HG02759 (cell line): ENCODE measurements at regions not wholly inside any gene's neighbourhood (a gene's known extent, or its start where the extent isn't known, plus 50 kb on each side); places are given as distances from the start of the nearest gene placed in this dataset.
"Not testable (repeated sequence)": the region's sequence is repeated elsewhere in the genome, so short reads cannot be mapped to it uniquely, and the experiment has no call there.

Source experiments
- ATAC-seq: cut with Tn5 transposase; IDR thresholded peaks from one replicate; pipeline ENCODE4 v1.9.1; 2021; ENCODE audit warnings: mild to moderate bottlenecking, moderate library complexity; ENCODE audit not compliant: unreplicated experiment

- ATAC-seq, result peak; percentile 77
Observed at GRCh38 chr6:153301602-153302001, 170.5 kb upstream of the RGS17 start.

GRCh38 chr6:153282456-153282855 lies 151.4 kb upstream of the RGS17 start:
- ATAC-seq, result not testable (repeated sequence)

- no peak for ATAC-seq
Observed at GRCh38 chr6:153275997-153276396, 144.9 kb upstream of the RGS17 start.

GRCh38 chr6:153272201-153272980 lies 141.3 kb upstream of the RGS17 start:
- no peak for ATAC-seq

GRCh38 chr6:153263489-153263888 lies 132.4 kb upstream of the RGS17 start:
- ATAC-seq, result no peak

GRCh38 chr6:153251326-153251725 lies 120.2 kb upstream of the RGS17 start:
- ATAC-seq, result no peak

- ATAC-seq, result no peak
Observed at GRCh38 chr6:153237670-153238069, 106.6 kb upstream of the RGS17 start.

- ATAC-seq, result peak; percentile 73
Observed at GRCh38 chr6:153231048-153231646, 100.1 kb upstream of the RGS17 start.

GRCh38 chr6:153218184-153218792 lies 87.2 kb upstream of the RGS17 start:
- no peak for ATAC-seq

- ATAC-seq, result no peak
Observed at GRCh38 chr6:153216789-153217188, 85.7 kb upstream of the RGS17 start.

GRCh38 chr6:153215242-153215641 lies 84.2 kb upstream of the RGS17 start:
- ATAC-seq, result no peak

GRCh38 chr6:153214436-153214835 lies 83.4 kb upstream of the RGS17 start:
- ATAC-seq, result no peak

- peak; percentile 78 for ATAC-seq
Observed at GRCh38 chr6:153210083-153210482, 79.0 kb upstream of the RGS17 start.

- no peak for ATAC-seq
Observed at GRCh38 chr6:153208706-153209105, 77.6 kb upstream of the RGS17 start.

GRCh38 chr6:153207617-153208016 lies 76.5 kb upstream of the RGS17 start:
- no peak for ATAC-seq

GRCh38 chr6:153207006-153207405 lies 75.9 kb upstream of the RGS17 start:
- ATAC-seq, result no peak

- no peak for ATAC-seq
Observed at GRCh38 chr6:153192943-153193885, 62.1 kb upstream of the RGS17 start.

- no peak for ATAC-seq
Observed at GRCh38 chr6:153183925-153184324, 52.8 kb upstream of the RGS17 start.
